IPS-18c (cell line): ENCODE measurements at regions not wholly inside any gene's neighbourhood (a gene's known extent, or its start where the extent isn't known, plus 50 kb on each side); places are given as distances from the start of the nearest gene placed in this dataset.
"Not testable (repeated sequence)": the region's sequence is repeated elsewhere in the genome, so short reads cannot be mapped to it uniquely, and the experiment has no call there.

Experiments
- H3K4me3 ChIP-seq: 2 replicates; pipeline ENCODE4 v1.7.0; 2013; ENCODE audit warnings: low read depth, mild to moderate bottlenecking, low read length, moderate library complexity; ENCODE audit not compliant: insufficient read depth
- H3K9me3 ChIP-seq: one replicate; pipeline ENCODE4 v1.6.1; 2013; ENCODE audit warnings: mild to moderate bottlenecking, low read length, moderate library complexity; ENCODE audit not compliant: control insufficient read depth, insufficient read depth

GRCh38 chrX:40403757-40404156 is 177.0 kb upstream of the ATP6AP2 start:
- Histone ChIP-seq H3K9me3 (peaks cover 2% of the 10 kb centered on the region), H3K4me3 (no peak overlapping the region)

- Histone ChIP-seq H3K9me3 (peaks cover 6% of the 10 kb centered on the region), H3K4me3 (no peak overlapping the region)
Observed at GRCh38 chrX:40402831-40403533, 177.8 kb upstream of the ATP6AP2 start.

GRCh38 chrX:40395102-40395501 is 185.7 kb upstream of the ATP6AP2 start:
- Histone ChIP-seq H3K9me3 (peaks cover 18% of the 10 kb centered on the region), H3K4me3 (no peak overlapping the region)

- Histone ChIP-seq H3K9me3 (peaks cover 18% of the 10 kb centered on the region), H3K4me3 (no peak overlapping the region)
Observed at GRCh38 chrX:40394302-40394701, 186.5 kb upstream of the ATP6AP2 start.

GRCh38 chrX:40392599-40392998 is 188.2 kb upstream of the ATP6AP2 start:
- Histone ChIP-seq H3K9me3 (peaks cover 12% of the 10 kb centered on the region), H3K4me3 (no peak overlapping the region)

GRCh38 chrX:40391662-40392061 is 189.1 kb upstream of the ATP6AP2 start:
- Histone ChIP-seq H3K9me3 (peaks cover 4% of the 10 kb centered on the region), H3K4me3 (no peak overlapping the region)

- no peak overlapping the region for H3K4me3 ChIP-seq
- H3K9me3 ChIP-seq: peaks cover 4% of the 10 kb centered on the region
Observed at GRCh38 chrX:40389555-40389954, 191.2 kb upstream of the ATP6AP2 start.

GRCh38 chrX:40388441-40388840 is 192.3 kb upstream of the ATP6AP2 start:
- no peak overlapping the region for H3K4me3 ChIP-seq
- peaks cover 4% of the 10 kb centered on the region for H3K9me3 ChIP-seq

GRCh38 chrX:40387869-40388268 is 192.9 kb upstream of the ATP6AP2 start:
- H3K9me3 ChIP-seq, H3K4me3 ChIP-seq: not testable (repeated sequence)

GRCh38 chrX:40387311-40387710 is 193.5 kb upstream of the ATP6AP2 start:
- not testable (repeated sequence) for H3K4me3 ChIP-seq

GRCh38 chrX:40385682-40386081 is 195.1 kb upstream of the ATP6AP2 start:
- Histone ChIP-seq H3K9me3 (peaks cover 3% of the 10 kb centered on the region), H3K4me3 (no peak overlapping the region)

More at GRCh38 chrX:40387311-40387710, 193.5 kb upstream of the ATP6AP2 start:
- H3K9me3 ChIP-seq: not testable (repeated sequence)

GRCh38 chrX:40385256-40385655 is 195.5 kb upstream of the ATP6AP2 start:
- H3K4me3 ChIP-seq: no peak overlapping the region
- H3K9me3 ChIP-seq: peaks cover 4% of the 10 kb centered on the region

GRCh38 chrX:40383969-40384368 is 196.8 kb upstream of the ATP6AP2 start:
- H3K4me3 ChIP-seq: no peak overlapping the region
- H3K9me3 ChIP-seq: peaks cover 15% of the 10 kb centered on the region

- peaks cover 16% of the 10 kb centered on the region for H3K9me3 ChIP-seq
- no peak overlapping the region for H3K4me3 ChIP-seq
Observed at GRCh38 chrX:40383360-40383759, 197.4 kb upstream of the ATP6AP2 start.

GRCh38 chrX:40380655-40381488 is 199.9 kb upstream of the ATP6AP2 start:
- H3K9me3 ChIP-seq: peaks cover 18% of the 10 kb centered on the region
- no peak overlapping the region for H3K4me3 ChIP-seq

- peaks cover 18% of the 10 kb centered on the region for H3K9me3 ChIP-seq
Observed at GRCh38 chrX:40377684-40378083, 203.1 kb upstream of the ATP6AP2 start.

GRCh38 chrX:40374486-40374885 is 206.3 kb upstream of the ATP6AP2 start:
- Histone ChIP-seq H3K9me3 (peaks cover 15% of the 10 kb centered on the region), H3K4me3 (no peak overlapping the region)

More at GRCh38 chrX:40377684-40378083, 203.1 kb upstream of the ATP6AP2 start:
- H3K4me3 ChIP-seq: no peak overlapping the region; the same call in 1 of the 2 replicates

GRCh38 chrX:40373641-40374040 is 207.1 kb upstream of the ATP6AP2 start:
- H3K9me3 ChIP-seq: peaks cover 10% of the 10 kb centered on the region
- no peak overlapping the region for H3K4me3 ChIP-seq
